ENCODE measurements at regions not wholly inside any gene's neighbourhood (a gene's known extent, or its start where the extent isn't known, plus 50 kb on each side); places are given as distances from the start of the nearest gene placed in this dataset.

DNA sequence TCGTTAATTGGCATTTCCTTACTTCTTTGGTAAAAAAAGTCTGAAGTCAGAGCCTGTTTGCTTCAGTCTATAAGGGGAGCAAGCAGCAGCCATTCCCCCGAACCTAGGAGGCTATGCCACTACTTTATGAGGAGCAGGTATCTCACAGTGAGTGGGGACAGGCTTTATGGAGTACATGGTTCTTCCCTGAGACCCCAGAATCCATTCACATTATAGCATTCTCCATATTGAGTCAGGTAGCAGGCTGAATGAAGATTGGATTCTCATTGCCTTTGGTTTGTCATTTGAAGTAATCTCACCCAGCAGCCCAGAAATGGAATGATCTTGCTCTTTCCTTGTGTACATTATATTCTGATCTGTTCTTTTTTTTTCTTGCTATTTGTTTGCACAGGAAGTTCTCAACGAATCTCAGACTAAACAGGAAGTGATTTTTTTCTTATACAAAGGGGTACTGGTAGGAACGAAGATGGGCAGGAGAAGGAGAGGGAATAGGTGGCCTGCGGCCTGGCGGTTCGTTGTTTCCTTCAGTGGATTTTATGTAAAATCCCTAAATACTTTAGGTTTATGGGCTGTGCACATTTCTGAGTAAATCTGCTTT lies 74.4 kb downstream of the ARHGAP35 start:
- TF ChIP-seq CTCF (IDR thresholded peaks at IDR 0.05) = no peak
- TF ChIP-seq POLR2A (IDR thresholded peaks at IDR 0.05) = no peak
- TF ChIP-seq EP300 (IDR thresholded peaks at IDR 0.05) = no peak
